Tibial nerve (tissue), 4 donors: ENCODE measurements at regions not wholly inside any gene's neighbourhood (a gene's known extent, or its start where the extent isn't known, plus 50 kb on each side); places are given as distances from the start of the nearest gene placed in this dataset.

Experiments used
- DNase-seq, 2 donors: peaks; one replicate each; pipeline ENCODE4 v3.0.0-alpha.2; 2019; ENCODE audit warnings: low spot score in 2 of 2
- H3K27ac ChIP-seq, 4 donors: fragments of 200-600 bp; sonication (generic) in 3 of 4; one replicate each; pipeline ENCODE4 v1.5.1; 2017 to 2019; ENCODE audit warnings: mild to moderate bottlenecking in 1 of 4
- H3K27me3 ChIP-seq, 2 donors: fragments of 200-600 bp; sonication (generic) in 1 of 2; one replicate each; pipeline versions ENCODE4 v1.5.1 to v1.6.0; 2017 to 2019
- H3K36me3 ChIP-seq, 3 donors: fragments of 200-600 bp; sonication (generic); one replicate each; pipeline ENCODE4 v1.5.1; 2018 to 2019
- H3K4me1 ChIP-seq, 4 donors: fragments of 200-600 bp; sonication (generic) in 3 of 4; one replicate each; pipeline ENCODE4 v1.5.1; 2017 to 2019
- H3K4me3 ChIP-seq, 4 donors: fragments of 200-600 bp; sonication (generic) in 3 of 4; one replicate each; pipeline ENCODE4 v1.5.1; 2017 to 2019; ENCODE audit warnings: mild to moderate bottlenecking in 1 of 4, moderate library complexity in 1 of 4
- H3K9me3 ChIP-seq, 4 donors: fragments of 200-600 bp; sonication (generic) in 3 of 4; one replicate each; pipeline ENCODE4 v1.5.1; 2017 to 2019
- EP300 ChIP-seq, 2 donors: sonication (generic); formaldehyde crosslinking; IDR thresholded peaks; one replicate each; pipeline ENCODE4 v1.6.1; 2017; ENCODE audit warnings: antibody characterized with exemption in 2 of 2, mild to moderate bottlenecking in 1 of 2
- POLR2A ChIP-seq, 2 donors: fragments of 450-650 bp; IDR thresholded peaks; one replicate each; pipeline ENCODE4 v1.6.1; 2017; ENCODE audit warnings: antibody characterized with exemption in 2 of 2, mild to moderate bottlenecking in 2 of 2, moderate library complexity in 2 of 2
- WGBS, 2 donors: methylation state at CpG; one replicate each; pipeline ENCODE4 v1.1.5; 2018; 5-methylcytosine and 5-hydroxymethylcytosine counted together
- TF ChIP-seq, protein P1 (sequence below), 5 experiments: fragments of 200-600 bp in 3 of 5; fragments of 450-650 bp in 2 of 5; sonication (generic) in 3 of 5; IDR thresholded peaks; one replicate each; pipeline ENCODE4 v1.5.1; 2016 to 2019; ENCODE audit warnings: antibody characterized with exemption in 5 of 5, mild to moderate bottlenecking in 3 of 5, moderate library complexity in 2 of 5

GRCh38 chr5:158514986-158515359, 584.7 kb downstream of the EBF1 start:
- no peaks in the 10 kb centered on the region for H3K9me3 ChIP-seq
- WGBS, 2 donors, result 84 to 93% methylated on average over 3 of the region's 3 CpGs
- no peaks in the 10 kb centered on the region for H3K27me3 ChIP-seq
- no peaks in the 10 kb centered on the region for H3K36me3 ChIP-seq
- H3K27ac ChIP-seq, result peak overlapping the region in 1 of 4 donors; percentile 23
- DNase-seq, result no peak
- no peak overlapping the region for H3K4me3 ChIP-seq
- TF ChIP-seq, protein P1, sequence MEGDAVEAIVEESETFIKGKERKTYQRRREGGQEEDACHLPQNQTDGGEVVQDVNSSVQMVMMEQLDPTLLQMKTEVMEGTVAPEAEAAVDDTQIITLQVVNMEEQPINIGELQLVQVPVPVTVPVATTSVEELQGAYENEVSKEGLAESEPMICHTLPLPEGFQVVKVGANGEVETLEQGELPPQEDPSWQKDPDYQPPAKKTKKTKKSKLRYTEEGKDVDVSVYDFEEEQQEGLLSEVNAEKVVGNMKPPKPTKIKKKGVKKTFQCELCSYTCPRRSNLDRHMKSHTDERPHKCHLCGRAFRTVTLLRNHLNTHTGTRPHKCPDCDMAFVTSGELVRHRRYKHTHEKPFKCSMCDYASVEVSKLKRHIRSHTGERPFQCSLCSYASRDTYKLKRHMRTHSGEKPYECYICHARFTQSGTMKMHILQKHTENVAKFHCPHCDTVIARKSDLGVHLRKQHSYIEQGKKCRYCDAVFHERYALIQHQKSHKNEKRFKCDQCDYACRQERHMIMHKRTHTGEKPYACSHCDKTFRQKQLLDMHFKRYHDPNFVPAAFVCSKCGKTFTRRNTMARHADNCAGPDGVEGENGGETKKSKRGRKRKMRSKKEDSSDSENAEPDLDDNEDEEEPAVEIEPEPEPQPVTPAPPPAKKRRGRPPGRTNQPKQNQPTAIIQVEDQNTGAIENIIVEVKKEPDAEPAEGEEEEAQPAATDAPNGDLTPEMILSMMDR (IDR thresholded peaks at IDR 0.05), result no peak
- no peak for TF ChIP-seq POLR2A (IDR thresholded peaks at IDR 0.05)
- TF ChIP-seq EP300 (IDR thresholded peaks at IDR 0.05), result no peak
- peaks cover 0 to 11% (median 5%) of the 10 kb centered on the region in 4 donors for H3K4me1 ChIP-seq

- H3K4me3 ChIP-seq, result no peak overlapping the region
- 66 to 67% methylated on average over 1 of the region's 1 CpG for WGBS, 2 donors
- H3K9me3 ChIP-seq, result no peaks in the 10 kb centered on the region
- H3K36me3 ChIP-seq, result no peaks in the 10 kb centered on the region
- H3K27me3 ChIP-seq, result no peaks in the 10 kb centered on the region
- peaks cover 0 to 11% (median 5%) of the 10 kb centered on the region in 4 donors for H3K4me1 ChIP-seq
- H3K27ac ChIP-seq, result peak overlapping the region in 1 of 4 donors; percentile 23
- DNase-seq, result no peak
- TF ChIP-seq POLR2A (IDR thresholded peaks at IDR 0.05), result no peak
These were observed 585.3 kb downstream of the EBF1 start for GRCh38 chr5:158514319-158514985.

DNA sequence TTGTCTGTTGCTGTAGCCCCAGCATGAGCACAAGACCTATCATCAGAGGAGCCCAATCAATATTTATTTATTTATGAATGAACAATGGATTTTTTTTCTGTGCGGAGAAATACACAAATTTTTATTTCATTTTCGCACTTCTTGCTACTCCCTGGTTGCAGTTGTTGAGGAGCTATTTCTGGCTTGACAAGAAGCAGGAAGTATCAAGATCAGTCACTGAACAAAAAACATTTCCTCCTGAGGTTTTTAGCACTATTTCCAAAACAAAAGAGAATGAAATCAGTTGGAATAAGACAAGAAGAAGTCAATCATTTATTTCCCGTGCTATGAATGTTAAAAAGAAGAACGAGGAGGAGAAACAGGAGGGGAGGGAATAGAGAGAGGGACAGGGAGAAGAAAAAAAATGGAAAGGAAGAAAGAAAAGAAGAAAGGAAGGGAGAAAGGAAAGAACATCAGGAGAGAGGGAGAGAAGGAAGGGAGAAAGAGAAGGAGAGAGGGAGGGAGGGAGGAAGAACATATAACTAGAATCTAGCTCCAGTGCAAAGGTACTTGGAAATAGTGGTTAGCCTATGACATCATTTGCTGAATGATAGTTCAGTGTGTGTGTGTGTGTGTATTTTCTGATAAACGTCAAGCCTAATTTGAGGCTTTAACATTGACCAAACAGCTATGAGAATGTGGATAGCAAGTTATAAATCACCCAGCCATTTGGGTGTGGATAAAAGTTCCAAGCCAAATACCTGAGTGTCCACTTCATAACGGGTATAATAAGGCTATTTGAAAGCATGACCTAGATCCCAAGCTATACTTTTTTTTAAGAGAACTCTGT, 586.0 kb downstream of the EBF1 start:
- H3K9me3 ChIP-seq, result no peaks in the 10 kb centered on the region
- 53 to 59% methylated on average over 6 of the region's 6 CpGs for WGBS, 2 donors
- H3K4me3 ChIP-seq, result no peak overlapping the region
- DNase-seq, result no peak
- H3K27me3 ChIP-seq, result no peaks in the 10 kb centered on the region
- peak overlapping the region in 1 of 4 donors; percentile 56 for H3K27ac ChIP-seq
- no peak for TF ChIP-seq POLR2A (IDR thresholded peaks at IDR 0.05)
- TF ChIP-seq, protein P1 (IDR thresholded peaks at IDR 0.05), result no peak
- no peak for TF ChIP-seq EP300 (IDR thresholded peaks at IDR 0.05)
- H3K36me3 ChIP-seq, result no peaks in the 10 kb centered on the region
- peaks cover 0 to 11% (median 5%) of the 10 kb centered on the region in 4 donors for H3K4me1 ChIP-seq

- DNase-seq, result no peak
- H3K9me3 ChIP-seq, result peaks cover 0 to 6% (median 0%) of the 10 kb centered on the region in 4 donors
- TF ChIP-seq EP300 (IDR thresholded peaks at IDR 0.05), result no peak
- TF ChIP-seq POLR2A (IDR thresholded peaks at IDR 0.05), result no peak
- TF ChIP-seq, protein P1 (IDR thresholded peaks at IDR 0.05), result no peak
These were observed 588.3 kb downstream of the EBF1 start for GRCh38 chr5:158511454-158511853.

GRCh38 chr5:158510479-158510878, 589.2 kb downstream of the EBF1 start:
- H3K9me3 ChIP-seq, result peaks cover 0 to 15% (median 2%) of the 10 kb centered on the region in 4 donors
- H3K27me3 ChIP-seq, result no peaks in the 10 kb centered on the region
- WGBS, 2 donors, result 57 to 59% methylated on average over 7 of the region's 7 CpGs
- DNase-seq, result no peak
- TF ChIP-seq EP300 (IDR thresholded peaks at IDR 0.05) (no peak), POLR2A (IDR thresholded peaks at IDR 0.05) (no peak)
- TF ChIP-seq, protein P1 (IDR thresholded peaks at IDR 0.05), result no peak
- H3K27ac ChIP-seq, result no peak overlapping the region
- H3K36me3 ChIP-seq, result no peaks in the 10 kb centered on the region
- H3K4me1 ChIP-seq, result peaks cover 0 to 11% (median 1%) of the 10 kb centered on the region in 4 donors
- H3K4me3 ChIP-seq, result no peak overlapping the region

More at GRCh38 chr5:158511454-158511853, 588.3 kb downstream of the EBF1 start:
- Histone ChIP-seq H3K27me3 (no peaks in the 10 kb centered on the region), H3K36me3 (no peaks in the 10 kb centered on the region), H3K4me1 (peaks cover 0 to 11% (median 1%) of the 10 kb centered on the region in 4 donors), H3K27ac (no peak overlapping the region), H3K4me3 (no peak overlapping the region)
